ENCODE measurements at regions not wholly inside any gene's neighbourhood (a gene's known extent, or its start where the extent isn't known, plus 50 kb on each side); places are given as distances from the start of the nearest gene placed in this dataset.

GRCh38 chr12:30153981-30154380 is 370.2 kb upstream of the TMTC1 start:
- Mint-ChIP-seq H3K36me3 (peaks cover 0 to 8% of the 10 kb centered on the region in 2 donors), H3K9me3 (peaks cover 7 to 44% (median 13%) of the 10 kb centered on the region in 7 donors), H3K4me1 (no peaks in the 10 kb centered on the region), H3K4me3 (no peak overlapping the region), H3K27ac (no peak overlapping the region), H3K27me3 (no peaks in the 10 kb centered on the region)
- ATAC-seq (ENCODE audit: low read depth in 2 of 2): no peak
- no peak for DNase-seq

- ATAC-seq (ENCODE audit: low read depth in 2 of 2): no peak
These were observed 369.0 kb upstream of the TMTC1 start for GRCh38 chr12:30152705-30153104.

GRCh38 chr12:30151831-30152230 is 368.1 kb upstream of the TMTC1 start:
- no peak for ATAC-seq (ENCODE audit: low read depth in 2 of 2)
- H3K4me3 Mint-ChIP-seq: no peak overlapping the region
- no peak for DNase-seq
- no peaks in the 10 kb centered on the region for H3K4me1 Mint-ChIP-seq
- H3K27ac Mint-ChIP-seq: no peak overlapping the region
- H3K36me3 Mint-ChIP-seq: peaks cover 0 to 8% of the 10 kb centered on the region in 2 donors
- no peaks in the 10 kb centered on the region for H3K27me3 Mint-ChIP-seq
- peaks cover 3 to 50% (median 12%) of the 10 kb centered on the region in 7 donors for H3K9me3 Mint-ChIP-seq

More at GRCh38 chr12:30152705-30153104, 369.0 kb upstream of the TMTC1 start:
- Mint-ChIP-seq H3K27ac (no peak overlapping the region), H3K9me3 (peaks cover 3 to 50% (median 12%) of the 10 kb centered on the region in 7 donors), H3K36me3 (peaks cover 0 to 8% of the 10 kb centered on the region in 2 donors), H3K4me1 (no peaks in the 10 kb centered on the region), H3K4me3 (no peak overlapping the region), H3K27me3 (no peaks in the 10 kb centered on the region)
- no peak for DNase-seq

GRCh38 chr12:30146561-30146960 is 362.8 kb upstream of the TMTC1 start:
- H3K4me3 Mint-ChIP-seq: no peak overlapping the region
- DNase-seq (no peak), ATAC-seq (ENCODE audit: low read depth in 2 of 2) (no peak)
- no peaks in the 10 kb centered on the region for H3K27me3 Mint-ChIP-seq
- H3K27ac Mint-ChIP-seq: no peak overlapping the region
- no peaks in the 10 kb centered on the region for H3K4me1 Mint-ChIP-seq
- peaks cover 0 to 16% (median 4%) of the 10 kb centered on the region in 7 donors for H3K9me3 Mint-ChIP-seq
- no peaks in the 10 kb centered on the region for H3K36me3 Mint-ChIP-seq

- peaks cover 0 to 11% (median 3%) of the 10 kb centered on the region in 7 donors for H3K9me3 Mint-ChIP-seq
- H3K4me3 Mint-ChIP-seq: no peak overlapping the region
- ATAC-seq (ENCODE audit: low read depth in 2 of 2) (no peak), DNase-seq (no peak)
- H3K36me3 Mint-ChIP-seq: no peaks in the 10 kb centered on the region
- no peak overlapping the region for H3K27ac Mint-ChIP-seq
- H3K4me1 Mint-ChIP-seq: no peaks in the 10 kb centered on the region
- no peaks in the 10 kb centered on the region for H3K27me3 Mint-ChIP-seq
These were observed 361.9 kb upstream of the TMTC1 start for GRCh38 chr12:30145684-30146032.

GRCh38 chr12:30144777-30145683 is 361.3 kb upstream of the TMTC1 start:
- Mint-ChIP-seq H3K9me3 (peaks cover 0 to 10% (median 3%) of the 10 kb centered on the region in 7 donors), H3K4me1 (no peaks in the 10 kb centered on the region), H3K27me3 (no peaks in the 10 kb centered on the region), H3K36me3 (no peaks in the 10 kb centered on the region), H3K4me3 (no peak overlapping the region), H3K27ac (no peak overlapping the region)
- ATAC-seq (ENCODE audit: low read depth in 2 of 2): no peak
- no peak for DNase-seq

GRCh38 chr12:30142301-30142700 is 358.6 kb upstream of the TMTC1 start:
- DNase-seq (no peak), ATAC-seq (ENCODE audit: low read depth in 2 of 2) (no peak)
- Mint-ChIP-seq H3K4me1 (no peaks in the 10 kb centered on the region), H3K9me3 (peaks cover 0 to 9% (median 0%) of the 10 kb centered on the region in 7 donors), H3K27ac (no peak overlapping the region), H3K27me3 (no peaks in the 10 kb centered on the region), H3K36me3 (no peaks in the 10 kb centered on the region), H3K4me3 (no peak overlapping the region)

- ATAC-seq (ENCODE audit: low read depth in 2 of 2) (no peak), DNase-seq (no peak)
- H3K4me1 Mint-ChIP-seq: no peaks in the 10 kb centered on the region
- no peak overlapping the region for H3K4me3 Mint-ChIP-seq
- no peak overlapping the region for H3K27ac Mint-ChIP-seq
- H3K9me3 Mint-ChIP-seq: peaks cover 0 to 6% (median 2%) of the 10 kb centered on the region in 7 donors
- no peaks in the 10 kb centered on the region for H3K27me3 Mint-ChIP-seq
- no peaks in the 10 kb centered on the region for H3K36me3 Mint-ChIP-seq
These were observed 354.7 kb upstream of the TMTC1 start for GRCh38 chr12:30138483-30138882.

- no peaks in the 10 kb centered on the region for H3K4me1 Mint-ChIP-seq
- no peak overlapping the region for H3K27ac Mint-ChIP-seq
- no peak overlapping the region for H3K4me3 Mint-ChIP-seq
- no peaks in the 10 kb centered on the region for H3K36me3 Mint-ChIP-seq
- ATAC-seq (ENCODE audit: low read depth in 2 of 2) (no peak), DNase-seq (no peak)
- no peaks in the 10 kb centered on the region for H3K27me3 Mint-ChIP-seq
- H3K9me3 Mint-ChIP-seq: peaks cover 0 to 12% (median 4%) of the 10 kb centered on the region in 7 donors
These were observed 353.0 kb upstream of the TMTC1 start for GRCh38 chr12:30136696-30137095.

GRCh38 chr12:30135776-30136175 is 352.0 kb upstream of the TMTC1 start:
- Mint-ChIP-seq H3K36me3 (no peaks in the 10 kb centered on the region), H3K4me3 (no peak overlapping the region), H3K4me1 (no peaks in the 10 kb centered on the region), H3K9me3 (peaks cover 0 to 15% (median 4%) of the 10 kb centered on the region in 7 donors), H3K27ac (no peak overlapping the region), H3K27me3 (no peaks in the 10 kb centered on the region)
- no peak for ATAC-seq (ENCODE audit: low read depth in 2 of 2)
- no peak for DNase-seq

- DNase-seq (no peak), ATAC-seq (ENCODE audit: low read depth in 2 of 2) (no peak)
- Mint-ChIP-seq H3K4me3 (no peak overlapping the region), H3K9me3 (peaks cover 0 to 15% (median 4%) of the 10 kb centered on the region in 7 donors), H3K27ac (no peak overlapping the region), H3K27me3 (no peaks in the 10 kb centered on the region), H3K4me1 (no peaks in the 10 kb centered on the region), H3K36me3 (no peaks in the 10 kb centered on the region)
These were observed 350.5 kb upstream of the TMTC1 start for GRCh38 chr12:30134229-30134628.

- no peaks in the 10 kb centered on the region for H3K4me1 Mint-ChIP-seq
- no peak for DNase-seq
- no peaks in the 10 kb centered on the region for H3K27me3 Mint-ChIP-seq
- no peak overlapping the region for H3K4me3 Mint-ChIP-seq
- ATAC-seq (ENCODE audit: low read depth in 2 of 2): no peak
- peaks cover 0 to 13% (median 8%) of the 10 kb centered on the region in 7 donors for H3K9me3 Mint-ChIP-seq
- no peaks in the 10 kb centered on the region for H3K36me3 Mint-ChIP-seq
- no peak overlapping the region for H3K27ac Mint-ChIP-seq
These were observed 343.2 kb upstream of the TMTC1 start for GRCh38 chr12:30126944-30127343.

- no peaks in the 10 kb centered on the region for H3K27me3 Mint-ChIP-seq
- no peak overlapping the region for H3K27ac Mint-ChIP-seq
- ATAC-seq (ENCODE audit: low read depth in 2 of 2) (no peak), DNase-seq (no peak)
- peaks cover 0 to 7% of the 10 kb centered on the region in 2 donors for H3K36me3 Mint-ChIP-seq
- H3K4me1 Mint-ChIP-seq: no peaks in the 10 kb centered on the region
- H3K4me3 Mint-ChIP-seq: no peak overlapping the region
- peaks cover 3 to 31% (median 15%) of the 10 kb centered on the region in 7 donors for H3K9me3 Mint-ChIP-seq
These were observed 336.8 kb upstream of the TMTC1 start for GRCh38 chr12:30120522-30120921.

- Mint-ChIP-seq H3K27me3 (no peaks in the 10 kb centered on the region), H3K9me3 (peaks cover 3 to 32% (median 15%) of the 10 kb centered on the region in 7 donors), H3K4me3 (no peak overlapping the region), H3K27ac (no peak overlapping the region), H3K36me3 (peaks cover 0 to 7% of the 10 kb centered on the region in 2 donors), H3K4me1 (no peaks in the 10 kb centered on the region)
- DNase-seq: no peak
- ATAC-seq (ENCODE audit: low read depth in 2 of 2): no peak
These were observed 333.7 kb upstream of the TMTC1 start for GRCh38 chr12:30117483-30117882.

Data from naive B cell (primary cell).